ENCODE measurements at regions not wholly inside any gene's neighbourhood (a gene's known extent, or its start where the extent isn't known, plus 50 kb on each side); places are given as distances from the start of the nearest gene placed in this dataset.

- no peaks in the 10 kb centered on the region for H3K36me3 Mint-ChIP-seq (ENCODE audit: low read depth)
- no peak for TF ChIP-seq CTCF (IDR thresholded peaks at IDR 0.05)
- no peak overlapping the region for H3K4me3 Mint-ChIP-seq
- no peak overlapping the region for H3K27ac Mint-ChIP-seq
- H3K27me3 Mint-ChIP-seq (ENCODE audit: insufficient read depth) = no peaks in the 10 kb centered on the region
- H3K9me3 Mint-ChIP-seq = peaks cover 18% of the 10 kb centered on the region
- no peak for DNase-seq
- H3K4me1 Mint-ChIP-seq (ENCODE audit: low read depth) = no peaks in the 10 kb centered on the region
Observed at GRCh38 chr3:89644716-89645115, 537.3 kb downstream of the EPHA3 start.

GRCh38 chr3:89649431-89649830 lies 542.0 kb downstream of the EPHA3 start:
- Mint-ChIP-seq H3K36me3 (ENCODE audit: low read depth) (no peaks in the 10 kb centered on the region), H3K4me1 (ENCODE audit: low read depth) (no peaks in the 10 kb centered on the region), H3K27ac (no peak overlapping the region), H3K27me3 (ENCODE audit: insufficient read depth) (no peaks in the 10 kb centered on the region), H3K9me3 (peaks cover 5% of the 10 kb centered on the region), H3K4me3 (no peak overlapping the region)
- no peak for TF ChIP-seq CTCF (IDR thresholded peaks at IDR 0.05)
- no peak for DNase-seq

GRCh38 chr3:89654031-89654430 lies 546.6 kb downstream of the EPHA3 start:
- no peaks in the 10 kb centered on the region for H3K36me3 Mint-ChIP-seq (ENCODE audit: low read depth)
- H3K9me3 Mint-ChIP-seq = peaks cover 26% of the 10 kb centered on the region
- no peaks in the 10 kb centered on the region for H3K4me1 Mint-ChIP-seq (ENCODE audit: low read depth)
- no peak overlapping the region for H3K4me3 Mint-ChIP-seq
- no peaks in the 10 kb centered on the region for H3K27me3 Mint-ChIP-seq (ENCODE audit: insufficient read depth)
- no peak for DNase-seq
- no peak for TF ChIP-seq CTCF (IDR thresholded peaks at IDR 0.05)
- H3K27ac Mint-ChIP-seq = no peak overlapping the region

- no peaks in the 10 kb centered on the region for H3K4me1 Mint-ChIP-seq (ENCODE audit: low read depth)
- TF ChIP-seq CTCF (IDR thresholded peaks at IDR 0.05) = no peak
- H3K9me3 Mint-ChIP-seq = peaks cover 30% of the 10 kb centered on the region
- no peaks in the 10 kb centered on the region for H3K36me3 Mint-ChIP-seq (ENCODE audit: low read depth)
- no peak overlapping the region for H3K4me3 Mint-ChIP-seq
- H3K27ac Mint-ChIP-seq = no peak overlapping the region
- no peaks in the 10 kb centered on the region for H3K27me3 Mint-ChIP-seq (ENCODE audit: insufficient read depth)
- no peak for DNase-seq
Observed at GRCh38 chr3:89656388-89656787, 549.0 kb downstream of the EPHA3 start.

- Mint-ChIP-seq H3K9me3 (peaks cover 16% of the 10 kb centered on the region), H3K4me3 (no peak overlapping the region), H3K4me1 (ENCODE audit: low read depth) (no peaks in the 10 kb centered on the region), H3K27ac (no peak overlapping the region), H3K27me3 (ENCODE audit: insufficient read depth) (no peaks in the 10 kb centered on the region), H3K36me3 (ENCODE audit: low read depth) (no peaks in the 10 kb centered on the region)
- no peak for DNase-seq
- no peak for TF ChIP-seq CTCF (IDR thresholded peaks at IDR 0.05)
Observed at GRCh38 chr3:89679686-89680085, 572.3 kb downstream of the EPHA3 start.

GRCh38 chr3:89682556-89682955 lies 575.1 kb downstream of the EPHA3 start:
- TF ChIP-seq CTCF (IDR thresholded peaks at IDR 0.05) = no peak
- Mint-ChIP-seq H3K27me3 (ENCODE audit: insufficient read depth) (no peaks in the 10 kb centered on the region), H3K27ac (no peak overlapping the region), H3K36me3 (ENCODE audit: low read depth) (no peaks in the 10 kb centered on the region), H3K4me1 (ENCODE audit: low read depth) (no peaks in the 10 kb centered on the region), H3K9me3 (peaks cover 17% of the 10 kb centered on the region), H3K4me3 (no peak overlapping the region)
- DNase-seq = no peak
